Spleen (tissue), 11 donors: ENCODE measurements at regions not wholly inside any gene's neighbourhood (a gene's known extent, or its start where the extent isn't known, plus 50 kb on each side); places are given as distances from the start of the nearest gene placed in this dataset.
"Not testable (repeated sequence)": the region's sequence is repeated elsewhere in the genome, so short reads cannot be mapped to it uniquely, and the experiment has no call there.

Experiments used
- DNase-seq: peaks from one replicate; pipeline ENCODE4 v3.0.0-alpha.2; 2020
- H3K27ac ChIP-seq, 8 donors: fragments of 200-600 bp; sonication (generic) in 7 of 8; 1 replicate in 4 of 8; 2 replicates in 4 of 8; pipeline versions ENCODE4 v1.5.0 to v1.8.0; 2016 to 2021; ENCODE audit warnings: inconsistent platforms in 4 of 8, mild to moderate bottlenecking in 4 of 8, moderate library complexity in 1 of 8
- H3K27me3 ChIP-seq, 7 donors: fragments of 200-600 bp; sonication (generic) in 6 of 7; replicated peaks in 1 of 7; 1 replicate in 4 of 7; 2 replicates in 3 of 7; pipeline versions ENCODE4 v1.5.0 to v1.8.0; 2016 to 2021; ENCODE audit warnings: inconsistent platforms in 3 of 7, mild to moderate bottlenecking in 1 of 7
- H3K36me3 ChIP-seq, 6 donors: fragments of 200-600 bp; sonication (generic) in 5 of 6; 1 replicate in 4 of 6; 2 replicates in 2 of 6; pipeline versions ENCODE4 v1.5.0 to v1.8.0; 2016 to 2021; ENCODE audit warnings: inconsistent platforms in 2 of 6
- H3K4me1 ChIP-seq, 6 donors: fragments of 200-600 bp; sonication (generic) in 5 of 6; 1 replicate in 3 of 6; 2 replicates in 3 of 6; pipeline versions ENCODE4 v1.5.0 to v1.8.0; 2016 to 2021; ENCODE audit warnings: inconsistent platforms in 3 of 6
- H3K4me3 ChIP-seq, 8 donors: fragments of 200-600 bp; sonication (generic) in 7 of 8; 1 replicate in 4 of 8; 2 replicates in 4 of 8; pipeline versions ENCODE4 v1.5.0 to v1.8.0; 2016 to 2021; ENCODE audit warnings: inconsistent platforms in 4 of 8, mild to moderate bottlenecking in 4 of 8, moderate library complexity in 2 of 8
- H3K9me3 ChIP-seq, 8 donors: fragments of 200-600 bp; sonication (generic) in 7 of 8; 1 replicate in 4 of 8; 2 replicates in 4 of 8; pipeline versions ENCODE4 v1.5.0 to v1.8.0; 2016 to 2021; ENCODE audit warnings: inconsistent platforms in 4 of 8
- POLR2A ChIP-seq, 3 donors: fragments of 450-650 bp; IDR thresholded peaks; one replicate each; pipeline ENCODE4 v1.5.1; 2017; ENCODE audit warnings: antibody characterized with exemption in 3 of 3, mild to moderate bottlenecking in 1 of 3
- POLR2AphosphoS5 ChIP-seq, 3 donors: sonication (generic); formaldehyde crosslinking; IDR thresholded peaks; one replicate each; pipeline ENCODE4 v1.5.1; 2017; ENCODE audit warnings: antibody characterized with exemption in 3 of 3
- WGBS, 5 donors: extraction: QIAGEN DNeasy Blood & Tissue Kit in 3 of 5; methylation state at CpG; one replicate each; pipeline versions ENCODE4 v1.1.5 to v1.1.7; 2013 to 2018; 5-methylcytosine and 5-hydroxymethylcytosine counted together
- intact Hi-C: fragments of 100-400 bp; cut with DNase I; formaldehyde crosslinking; loops from one replicate; pipeline ENCODE4 v1.15.0; 2023; ENCODE audit warnings: low total_unique reads
- TF ChIP-seq, protein P1 (sequence below), 11 experiments: fragments of 200-600 bp in 7 of 11; fragments of 450-650 bp in 4 of 11; sonication (generic) in 4 of 11; IDR thresholded peaks in 8 of 11; conservative IDR thresholded peaks in 3 of 11; 1 replicate in 7 of 11; 2 replicates in 4 of 11; pipeline versions ENCODE4 v1.4.0 to v1.8.0; 2016 to 2021; ENCODE audit warnings: antibody characterized with exemption in 11 of 11, inconsistent platforms in 4 of 11, mild to moderate bottlenecking in 1 of 11
- donor health status: healthy with polysubstance abuse.
- donor health status: DM: no; HTN: no; CAD: no; lungs with moderate emphysema.
- donor health status: DM: no; HTN: no; CAD: no.
- donor health status: Bipolar disorder and iron deficiency.
- donor health status: healthy.
- donor health status: DM: no; HTN: no; CAD: no.
- donor health status: DM: yes; HTN: yes; CAD: no.

DNA sequence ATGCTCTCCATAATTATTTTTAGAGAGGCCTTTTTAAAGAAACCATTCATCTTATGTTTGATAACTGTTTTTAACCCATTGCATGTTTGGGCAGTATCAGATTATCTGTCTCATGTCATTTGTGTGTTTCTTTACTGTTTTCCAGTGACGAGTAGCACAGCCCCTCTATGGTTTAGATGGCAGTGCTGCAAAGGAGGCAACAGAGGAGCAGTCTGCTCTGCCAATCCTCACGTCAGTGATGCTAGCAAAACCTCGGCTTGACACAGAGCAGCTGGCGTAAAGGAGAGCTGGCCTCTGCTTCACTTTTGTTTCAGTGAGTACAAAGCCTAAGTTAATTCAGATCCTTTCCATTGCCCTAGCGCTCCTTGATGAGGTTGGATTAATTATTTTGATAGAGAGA is 80.4 kb upstream of the GARIN1A start:
- no peak for TF ChIP-seq POLR2AphosphoS5 (IDR thresholded peaks at IDR 0.05)
- no peak for TF ChIP-seq POLR2A (IDR thresholded peaks at IDR 0.05)
- TF ChIP-seq, protein P1, sequence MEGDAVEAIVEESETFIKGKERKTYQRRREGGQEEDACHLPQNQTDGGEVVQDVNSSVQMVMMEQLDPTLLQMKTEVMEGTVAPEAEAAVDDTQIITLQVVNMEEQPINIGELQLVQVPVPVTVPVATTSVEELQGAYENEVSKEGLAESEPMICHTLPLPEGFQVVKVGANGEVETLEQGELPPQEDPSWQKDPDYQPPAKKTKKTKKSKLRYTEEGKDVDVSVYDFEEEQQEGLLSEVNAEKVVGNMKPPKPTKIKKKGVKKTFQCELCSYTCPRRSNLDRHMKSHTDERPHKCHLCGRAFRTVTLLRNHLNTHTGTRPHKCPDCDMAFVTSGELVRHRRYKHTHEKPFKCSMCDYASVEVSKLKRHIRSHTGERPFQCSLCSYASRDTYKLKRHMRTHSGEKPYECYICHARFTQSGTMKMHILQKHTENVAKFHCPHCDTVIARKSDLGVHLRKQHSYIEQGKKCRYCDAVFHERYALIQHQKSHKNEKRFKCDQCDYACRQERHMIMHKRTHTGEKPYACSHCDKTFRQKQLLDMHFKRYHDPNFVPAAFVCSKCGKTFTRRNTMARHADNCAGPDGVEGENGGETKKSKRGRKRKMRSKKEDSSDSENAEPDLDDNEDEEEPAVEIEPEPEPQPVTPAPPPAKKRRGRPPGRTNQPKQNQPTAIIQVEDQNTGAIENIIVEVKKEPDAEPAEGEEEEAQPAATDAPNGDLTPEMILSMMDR (IDR thresholded peaks at IDR 0.05 in 8 of 11, conservative IDR thresholded peaks at IDR 0.05 in 3 of 11): no peak
- Histone ChIP-seq H3K4me3 (no peak overlapping the region), H3K36me3 (peaks cover 0 to 67% (median 13%) of the 10 kb centered on the region in 6 donors), H3K27me3 (no peaks in the 10 kb centered on the region), H3K27ac (no peak overlapping the region), H3K4me1 (peaks cover 0 to 7% (median under 1%) of the 10 kb centered on the region in 6 donors), H3K9me3 (no peaks in the 10 kb centered on the region)
- intact Hi-C loops: no loop called here
- 92 to 96% (median 94%) methylated on average over 5 of the region's 5 CpGs for WGBS, 5 donors
- no peak for DNase-seq

DNA sequence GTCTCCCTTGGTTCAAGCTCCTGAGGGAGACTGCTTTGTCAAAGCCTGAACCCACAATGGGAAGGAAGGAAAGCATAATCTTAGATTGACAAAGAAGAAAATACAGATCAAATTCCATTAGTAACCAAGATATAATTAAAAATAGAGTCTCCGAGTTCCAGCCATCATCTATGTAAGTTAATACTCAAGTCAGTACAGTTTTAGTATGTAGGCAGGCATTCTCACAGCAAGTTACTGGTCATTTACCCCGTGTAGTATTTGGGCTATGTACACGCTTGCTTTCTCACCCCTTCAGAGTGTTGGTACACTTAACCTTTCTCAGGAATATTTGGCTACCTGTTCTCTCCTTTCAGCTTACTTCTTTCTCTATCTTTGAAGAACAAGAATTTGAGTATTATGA is 79.9 kb upstream of the GARIN1A start:
- H3K9me3 ChIP-seq, intact Hi-C loops, DNase-seq, H3K27me3 ChIP-seq, H3K4me3 ChIP-seq, H3K27ac ChIP-seq: not testable (repeated sequence)
- Histone ChIP-seq H3K36me3 (peaks cover 0 to 69% (median 13%) of the 10 kb centered on the region in 6 donors), H3K4me1 (peaks cover 0 to 12% (median 3%) of the 10 kb centered on the region in 6 donors)
- WGBS, 5 donors: 88 to 100% (median 100%) methylated on average over 1 to 2 of the region's 3 CpGs

DNA sequence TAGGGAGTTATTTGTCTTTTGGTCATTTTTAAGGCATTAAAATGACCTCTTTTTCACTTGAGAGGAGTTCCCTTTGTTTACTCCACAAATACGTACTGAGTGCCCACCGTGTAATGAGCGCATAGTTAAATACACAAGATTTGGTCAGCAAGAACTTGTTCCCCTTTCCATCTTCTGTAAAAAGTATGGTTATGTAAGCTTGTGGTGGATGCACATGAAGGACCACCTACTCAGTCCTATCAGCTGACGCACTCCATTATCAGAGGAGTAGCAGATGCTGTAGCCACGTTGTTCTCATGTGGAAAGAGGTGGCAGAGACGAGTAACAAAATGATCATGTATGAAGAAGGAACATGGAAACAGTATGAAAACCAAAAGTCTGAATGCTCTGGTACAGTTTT is 78.0 kb upstream of the GARIN1A start:
- intact Hi-C loops, H3K27me3 ChIP-seq, DNase-seq, H3K4me3 ChIP-seq, H3K9me3 ChIP-seq: not testable (repeated sequence)
- WGBS, 5 donors: 70 to 87% (median 77%) methylated on average over 6 of the region's 6 CpGs
- H3K36me3 ChIP-seq: peaks cover 0 to 69% (median 13%) of the 10 kb centered on the region in 6 donors
- H3K27ac ChIP-seq: peak overlapping the region in 4 of 8 donors; percentile 32 to 54 (median 46)
- H3K4me1 ChIP-seq: peaks cover 0 to 19% (median 4%) of the 10 kb centered on the region in 6 donors

DNA sequence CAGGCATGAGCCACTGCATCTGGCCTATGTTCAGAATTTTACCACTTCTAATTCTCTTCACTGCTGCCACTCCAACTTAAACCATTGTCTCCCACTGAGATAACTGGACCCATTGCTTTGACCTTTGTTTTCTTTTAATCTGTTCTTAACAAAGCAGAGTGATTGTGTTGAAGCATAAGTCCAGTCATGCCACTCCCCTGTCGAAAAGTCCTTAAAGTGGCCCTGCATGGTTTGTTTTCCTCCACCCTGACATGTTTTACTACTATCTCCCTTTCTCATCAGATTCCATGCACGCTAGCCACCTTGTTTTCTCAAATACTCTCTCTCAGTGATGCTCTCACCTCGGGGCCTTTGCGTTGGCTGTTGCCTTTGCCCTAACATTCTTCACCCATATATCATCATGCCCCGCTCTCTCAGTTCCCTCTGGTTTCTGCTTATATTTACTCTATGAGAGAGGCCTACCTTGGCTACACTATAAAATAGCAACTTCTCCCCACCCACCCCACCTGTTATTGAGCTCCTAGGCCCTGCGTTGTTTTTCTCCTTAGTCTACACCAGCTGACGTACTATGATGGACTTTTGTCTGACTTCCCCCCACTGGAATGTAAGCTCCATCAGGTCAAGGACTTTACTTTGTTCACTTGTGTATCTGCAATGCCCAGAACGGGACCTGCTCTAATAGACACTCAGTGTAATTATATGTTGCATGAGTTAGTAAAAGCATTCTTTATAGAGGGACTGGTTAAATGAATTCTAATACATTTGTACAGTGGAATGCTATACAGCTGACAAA is 75.6 kb upstream of the GARIN1A start:
- H3K36me3 ChIP-seq: peaks cover 0 to 81% (median 16%) of the 10 kb centered on the region in 6 donors
- H3K9me3 ChIP-seq, DNase-seq, intact Hi-C loops, H3K4me3 ChIP-seq, H3K27me3 ChIP-seq: not testable (repeated sequence)
- H3K4me1 ChIP-seq: peaks cover 0 to 22% (median 4%) of the 10 kb centered on the region in 6 donors
- H3K27ac ChIP-seq: peak overlapping the region in 2 of 8 donors; percentile 18 to 41
- 88 to 92% (median 90%) methylated on average over 8 of the region's 8 CpGs for WGBS, 5 donors

DNA sequence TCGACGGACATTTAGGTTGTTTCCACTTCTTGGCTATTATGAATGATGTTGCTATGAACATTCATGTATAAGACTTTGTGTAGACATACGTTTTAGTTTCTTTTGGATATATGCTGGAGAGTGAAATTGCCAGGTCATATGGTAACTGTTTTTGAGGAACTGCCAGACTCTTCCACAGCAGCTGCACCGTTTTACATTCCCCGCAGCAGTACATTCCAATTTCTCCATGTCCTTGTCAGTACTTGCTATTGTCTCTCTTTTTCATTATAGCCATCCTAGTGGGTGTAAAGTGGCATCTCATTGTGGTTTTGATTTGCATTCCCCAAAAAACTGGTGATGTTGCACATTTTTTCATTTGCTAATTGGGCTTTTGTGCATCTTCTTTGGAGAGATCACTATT is 73.1 kb upstream of the GARIN1A start:
- intact Hi-C loops, H3K27ac ChIP-seq, DNase-seq, H3K4me3 ChIP-seq, H3K27me3 ChIP-seq, H3K9me3 ChIP-seq: not testable (repeated sequence)
- WGBS, 5 donors: 72 to 84% (median 74%) methylated on average over 5 of the region's 5 CpGs
- peaks cover 0 to 20% (median 4%) of the 10 kb centered on the region in 6 donors for H3K4me1 ChIP-seq
- H3K36me3 ChIP-seq: peaks cover 0 to 68% (median 5%) of the 10 kb centered on the region in 6 donors

DNA sequence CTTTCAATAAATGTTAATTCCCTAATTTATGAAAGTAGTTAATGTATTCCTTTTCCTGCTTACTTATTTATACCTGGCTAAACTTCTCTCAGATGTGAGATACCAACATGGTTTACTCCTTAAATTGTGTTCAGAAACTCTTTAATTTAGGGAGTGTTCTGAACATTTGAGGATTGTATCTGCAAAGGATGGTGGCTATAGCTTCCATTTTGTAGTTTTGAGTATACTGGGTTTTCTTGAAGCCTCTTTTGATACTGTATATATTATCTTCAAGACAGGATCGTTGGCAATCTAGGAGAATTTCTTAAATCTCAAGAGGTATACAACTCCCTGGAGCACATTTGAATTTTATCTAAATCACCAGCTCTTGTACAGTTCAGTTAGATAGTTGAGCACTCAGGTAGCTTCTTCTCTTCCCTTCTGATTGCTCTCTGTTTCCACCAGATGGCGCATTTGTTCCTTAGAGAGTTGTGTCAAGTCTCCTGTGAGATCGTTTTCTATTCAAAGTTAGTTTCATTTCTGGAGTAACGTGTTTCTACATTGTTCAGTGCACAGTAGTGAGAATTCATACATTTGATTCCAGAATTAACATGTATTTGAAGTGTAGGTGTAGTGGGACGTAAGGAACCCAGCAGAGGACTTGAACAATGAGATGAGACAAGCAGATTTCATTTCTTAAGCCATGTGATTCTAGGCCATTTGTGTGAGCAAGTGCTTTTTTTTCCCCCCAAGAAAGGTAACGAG is 63.2 kb upstream of the GARIN1A start:
- TF ChIP-seq, protein P1 (IDR thresholded peaks at IDR 0.05 in 8 of 11, conservative IDR thresholded peaks at IDR 0.05 in 3 of 11): peak; percentile 36 to 69 (median 60)
- Histone ChIP-seq H3K27ac (peak overlapping the region in 3 of 8 donors; percentile 34 to 50 (median 37)), H3K36me3 (peaks cover 0 to 70% (median 18%) of the 10 kb centered on the region in 6 donors), H3K4me1 (peaks cover 0 to 12% (median 5%) of the 10 kb centered on the region in 6 donors)
- H3K9me3 ChIP-seq, DNase-seq, H3K4me3 ChIP-seq, intact Hi-C loops, H3K27me3 ChIP-seq: not testable (repeated sequence)
- WGBS, 5 donors: 12 to 20% (median 14%) methylated on average over 6 of the region's 6 CpGs

DNA sequence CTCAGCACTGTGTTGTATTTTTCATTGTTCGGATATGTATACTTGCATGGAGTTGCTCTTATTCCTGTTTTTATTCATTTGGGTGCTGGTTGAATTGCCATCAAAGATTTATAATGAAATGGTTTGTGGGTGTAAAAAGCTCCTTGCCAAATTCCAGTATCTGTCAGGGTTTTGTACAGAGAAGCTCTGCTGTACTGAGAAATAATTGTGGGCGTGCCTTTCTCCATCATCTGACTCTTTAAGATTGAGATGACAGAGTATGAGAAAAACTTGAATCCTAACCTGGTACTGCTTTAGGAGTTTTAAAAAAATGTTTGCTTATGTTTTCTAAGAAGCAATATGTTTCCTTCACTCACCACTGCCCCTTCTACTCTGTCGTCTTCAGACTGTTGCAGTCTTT is 58.7 kb upstream of the GARIN1A start:
- H3K9me3 ChIP-seq, H3K27ac ChIP-seq, H3K27me3 ChIP-seq, DNase-seq, H3K4me3 ChIP-seq: not testable (repeated sequence)
- peaks cover 0 to 12% (median 5%) of the 10 kb centered on the region in 6 donors for H3K4me1 ChIP-seq
- intact Hi-C loops: loop anchor here (10.0 kb wide), 1 partner anchor 271 kb away; no protein-coding TSS in a partner anchor
- peaks cover 0 to 78% (median 24%) of the 10 kb centered on the region in 6 donors for H3K36me3 ChIP-seq
- 94 to 96% (median 96%) methylated on average over 3 of the region's 3 CpGs for WGBS, 5 donors

DNA sequence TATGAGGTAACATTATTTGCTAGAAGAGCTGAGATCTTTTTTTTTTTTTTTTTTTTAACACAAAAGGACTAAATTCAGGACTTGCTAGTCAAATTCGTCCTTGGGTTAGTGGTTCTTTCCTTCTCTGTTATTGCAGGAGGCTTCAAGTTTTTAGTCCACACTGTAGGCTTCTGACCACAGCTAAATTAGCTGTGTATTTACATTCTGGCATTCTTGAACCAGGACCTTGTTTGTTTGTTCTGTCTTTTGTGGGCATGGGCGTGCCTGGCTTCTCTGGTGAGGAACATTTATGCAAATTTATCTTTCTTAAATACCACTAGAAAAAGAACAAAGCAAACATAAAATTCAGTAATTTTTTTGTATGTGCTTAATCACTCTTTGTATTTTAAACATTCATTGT is 57.3 kb upstream of the GARIN1A start:
- not testable (repeated sequence) for H3K27me3 ChIP-seq, H3K4me3 ChIP-seq, H3K27ac ChIP-seq, H3K9me3 ChIP-seq, DNase-seq, H3K4me1 ChIP-seq
- intact Hi-C loops: loop anchor here (10.0 kb wide), 1 partner anchor 270 kb away; no protein-coding TSS in a partner anchor
- 77 to 93% (median 87%) methylated on average over 2 of the region's 2 CpGs for WGBS, 5 donors
- peaks cover 0 to 92% (median 37%) of the 10 kb centered on the region in 6 donors for H3K36me3 ChIP-seq
